Lung (tissue), 11 donors: ENCODE measurements at regions not wholly inside any gene's neighbourhood (a gene's known extent, or its start where the extent isn't known, plus 50 kb on each side); places are given as distances from the start of the nearest gene placed in this dataset.

Source experiments
- ATAC-seq: fragments of 200-7000 bp; cut with Tn5 transposase; one replicate; pipeline ENCODE4 v1.9.1; 2020; ENCODE audit warnings: moderate number of reproducible peaks; ENCODE audit not compliant: insufficient read depth, low FRiP score
- DNase-seq, 3 donors: peaks; one replicate each; pipeline ENCODE4 v3.0.0-alpha.2; 2013 to 2017
- H3K27ac ChIP-seq, 2 donors: one replicate each; pipeline ENCODE4 v1.5.1; 2013; ENCODE audit warnings: mild to moderate bottlenecking in 2 of 2, moderate library complexity in 2 of 2, control low read depth in 1 of 2, inconsistent platforms in 1 of 2, low read depth in 1 of 2, low read length in 1 of 2
- H3K27me3 ChIP-seq, 3 donors: one replicate each; pipeline ENCODE4 v1.5.1; 2013; ENCODE audit warnings: low read length in 2 of 3; ENCODE audit not compliant: control insufficient read depth in 3 of 3, insufficient read depth in 3 of 3
- H3K36me3 ChIP-seq, 4 donors: one replicate each; pipeline ENCODE4 v1.5.1; 2013; ENCODE audit warnings: low read length in 4 of 4, mild to moderate bottlenecking in 1 of 4, moderate library complexity in 1 of 4; ENCODE audit not compliant: control insufficient read depth in 4 of 4, insufficient read depth in 4 of 4
- H3K4me1 ChIP-seq, 5 donors: one replicate each; pipeline ENCODE4 v1.5.1; 2013; ENCODE audit warnings: low read length in 5 of 5, mild to moderate bottlenecking in 2 of 5, moderate library complexity in 1 of 5; ENCODE audit not compliant: control insufficient read depth in 5 of 5, insufficient read depth in 5 of 5
- H3K4me3 ChIP-seq: one replicate; pipeline ENCODE4 v1.5.1; 2013; ENCODE audit warnings: mild to moderate bottlenecking, control low read depth, moderate library complexity
- H3K9ac ChIP-seq, 2 donors: one replicate each; pipeline ENCODE4 v1.5.1; 2013; ENCODE audit warnings: low read length in 2 of 2, control low read depth in 1 of 2; ENCODE audit not compliant: insufficient read depth in 1 of 2
- H3K9me3 ChIP-seq, 4 donors: one replicate each; pipeline ENCODE4 v1.5.1; 2013; ENCODE audit warnings: low read length in 3 of 4, mild to moderate bottlenecking in 1 of 4, moderate library complexity in 1 of 4; ENCODE audit not compliant: control insufficient read depth in 4 of 4, insufficient read depth in 3 of 4
- CTCF ChIP-seq: IDR thresholded peaks from 2 replicates; pipeline ENCODE4 v1.5.1; 2012; ENCODE audit warnings: mild to moderate bottlenecking; ENCODE audit errors: control extremely low read depth, extremely low read depth
- WGBS, 2 donors: extraction: QIAGEN DNeasy Blood & Tissue Kit; methylation state at CpG; one replicate each; pipeline ENCODE4 v1.1.7; 2013; 5-methylcytosine and 5-hydroxymethylcytosine counted together
- donor health status: control.
- donor health status: control.
- donor health status: Bipolar disorder and iron deficiency.
- donor health status: healthy.
- donor health status: DM: yes; HTN: yes; CAD: no.

GRCh38 chr13:109693213-109693612, 93.2 kb downstream of the IRS2 start:
- ATAC-seq, result no peak
- Histone ChIP-seq H3K27ac (no peak overlapping the region), H3K27me3 (no peaks in the 10 kb centered on the region), H3K36me3 (no peaks in the 10 kb centered on the region), H3K9me3 (no peaks in the 10 kb centered on the region), H3K9ac (no peak overlapping the region), H3K4me3 (no peak overlapping the region), H3K4me1 (peaks cover 0 to 5% (median 0%) of the 10 kb centered on the region in 5 donors)
- no peak for TF ChIP-seq CTCF
- DNase-seq, result no peak
- WGBS, 2 donors, result 89 to 91% methylated on average over 4 of the region's 4 CpGs

- no peak overlapping the region for H3K27ac ChIP-seq
- ATAC-seq, result no peak
- no peaks in the 10 kb centered on the region for H3K36me3 ChIP-seq
- H3K9ac ChIP-seq, result no peak overlapping the region
- no peak for TF ChIP-seq CTCF
- H3K9me3 ChIP-seq, result no peaks in the 10 kb centered on the region
- no peak for DNase-seq
- H3K4me1 ChIP-seq, result no peaks in the 10 kb centered on the region
- no peaks in the 10 kb centered on the region for H3K27me3 ChIP-seq
- WGBS, 2 donors, result 41 to 43% methylated on average over 1 of the region's 1 CpG
- H3K4me3 ChIP-seq, result no peak overlapping the region
These were observed 94.7 kb downstream of the IRS2 start for GRCh38 chr13:109691689-109692088.

GRCh38 chr13:109687559-109688448, 98.6 kb downstream of the IRS2 start:
- Histone ChIP-seq H3K9ac (no peak overlapping the region), H3K4me1 (peaks cover 0 to 9% (median 0%) of the 10 kb centered on the region in 5 donors), H3K4me3 (no peak overlapping the region), H3K9me3 (no peaks in the 10 kb centered on the region), H3K27ac (no peak overlapping the region), H3K36me3 (no peaks in the 10 kb centered on the region), H3K27me3 (no peaks in the 10 kb centered on the region)
- 82 to 87% methylated on average over 14 of the region's 14 CpGs for WGBS, 2 donors
- DNase-seq, result no peak
- no peak for ATAC-seq
- TF ChIP-seq CTCF, result no peak

DNA sequence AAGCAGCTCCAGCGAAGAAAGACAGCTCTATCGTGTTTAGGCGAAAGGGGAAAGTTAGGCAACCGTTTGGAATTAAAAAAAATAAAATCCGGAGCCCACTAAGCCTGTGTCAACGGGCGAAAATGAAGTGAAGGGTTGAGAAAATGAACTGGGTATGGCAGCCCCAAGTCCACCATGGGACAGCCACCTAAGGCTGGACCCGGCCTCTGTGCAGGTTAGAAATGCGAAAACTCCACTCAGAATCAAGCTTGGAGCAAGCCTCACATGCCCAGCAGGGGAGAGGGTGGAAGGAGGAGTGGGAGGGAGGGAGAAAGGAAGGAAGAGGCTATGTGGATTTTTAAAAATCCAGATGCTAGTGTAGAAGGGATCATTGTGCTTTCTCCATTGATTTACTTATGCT, 101.2 kb downstream of the IRS2 start:
- no peak for ATAC-seq
- peaks cover 0 to 2% (median 0%) of the 10 kb centered on the region in 4 donors for H3K9me3 ChIP-seq
- H3K4me3 ChIP-seq, result no peak overlapping the region
- WGBS, 2 donors, result 58 to 80% methylated on average over 9 of the region's 9 CpGs
- H3K27me3 ChIP-seq, result no peaks in the 10 kb centered on the region
- H3K9ac ChIP-seq, result no peak overlapping the region
- peaks cover 0 to 9% (median 0%) of the 10 kb centered on the region in 5 donors for H3K4me1 ChIP-seq
- no peak for TF ChIP-seq CTCF
- no peak for DNase-seq
- no peak overlapping the region for H3K27ac ChIP-seq
- no peaks in the 10 kb centered on the region for H3K36me3 ChIP-seq
